HUES6 (cell line): ENCODE measurements at regions not wholly inside any gene's neighbourhood (a gene's known extent, or its start where the extent isn't known, plus 50 kb on each side); places are given as distances from the start of the nearest gene placed in this dataset.
"Not testable (repeated sequence)": the region's sequence is repeated elsewhere in the genome, so short reads cannot be mapped to it uniquely, and the experiment has no call there.

ENCODE experiments used
- H3K27ac ChIP-seq: 2 replicates; pipeline ENCODE4 v1.7.0; 2013; ENCODE audit warnings: low read depth, mild to moderate bottlenecking, low read length, inconsistent platforms
- H3K27me3 ChIP-seq: 2 replicates; pipeline ENCODE4 v1.6.1; 2013; ENCODE audit warnings: low read length; ENCODE audit not compliant: control insufficient read depth, insufficient read depth
- H3K36me3 ChIP-seq: 2 replicates; pipeline ENCODE4 v1.6.1; 2013; ENCODE audit warnings: low read length; ENCODE audit not compliant: control insufficient read depth, insufficient read depth
- H3K4me1 ChIP-seq: 2 replicates; pipeline ENCODE4 v1.6.1; 2013; ENCODE audit warnings: low read length; ENCODE audit not compliant: control insufficient read depth, insufficient read depth
- H3K4me3 ChIP-seq: 2 replicates; pipeline ENCODE4 v1.5.1; 2013; ENCODE audit warnings: low read depth, low read length
- H3K9ac ChIP-seq: one replicate; pipeline ENCODE4 v1.6.1; 2013; ENCODE audit warnings: mild to moderate bottlenecking, low read length
- H3K9me3 ChIP-seq: 2 replicates; pipeline ENCODE4 v1.6.1; 2013; ENCODE audit warnings: low read depth, low read length; ENCODE audit not compliant: control insufficient read depth, insufficient read depth

DNA sequence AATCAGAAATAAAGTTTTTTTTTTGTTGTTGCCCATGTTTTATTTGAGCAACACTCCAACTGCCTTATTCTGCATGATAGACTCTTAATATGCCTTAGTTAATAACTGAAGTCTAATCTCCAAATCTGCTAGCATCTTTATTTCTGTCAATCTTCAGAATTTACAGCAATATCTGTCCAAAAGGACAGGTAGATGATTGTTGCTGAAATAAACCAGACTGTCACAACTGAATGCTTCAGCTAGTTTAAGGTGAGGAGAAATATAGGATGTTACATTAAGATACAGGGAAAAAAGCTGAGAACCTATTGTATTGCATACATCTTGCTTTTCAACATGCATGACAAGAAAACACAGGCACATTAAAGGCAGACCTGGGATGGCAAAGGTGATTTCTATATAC lies 204.3 kb downstream of the SLITRK1 start:
- Histone ChIP-seq H3K9ac (no peak overlapping the region), H3K4me1 (no peaks in the 10 kb centered on the region), H3K36me3 (no peaks in the 10 kb centered on the region), H3K9me3 (no peaks in the 10 kb centered on the region), H3K27me3 (no peaks in the 10 kb centered on the region), H3K27ac (no peak overlapping the region), H3K4me3 (no peak overlapping the region)

DNA sequence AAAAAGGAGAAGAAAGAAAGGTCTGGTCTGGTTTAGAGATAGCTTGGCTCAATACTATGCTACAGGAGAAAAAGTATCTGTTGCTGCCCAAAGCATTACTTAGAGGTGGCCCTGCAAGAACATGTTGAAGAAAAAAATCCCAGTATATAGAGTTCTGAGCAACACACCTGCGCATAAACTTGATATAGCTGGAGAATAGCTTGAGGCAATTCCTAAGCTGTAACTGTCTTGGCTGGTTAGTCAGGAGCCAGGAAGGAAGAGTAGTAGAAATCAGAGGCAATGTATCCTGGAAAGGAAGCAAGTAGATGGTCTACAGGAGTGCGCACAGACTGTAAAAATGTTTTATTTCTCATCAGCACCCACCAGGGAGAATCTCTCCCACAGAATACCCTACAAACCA lies 209.7 kb downstream of the SLITRK1 start:
- Histone ChIP-seq H3K27ac (no peak overlapping the region), H3K27me3 (no peaks in the 10 kb centered on the region)

DNA sequence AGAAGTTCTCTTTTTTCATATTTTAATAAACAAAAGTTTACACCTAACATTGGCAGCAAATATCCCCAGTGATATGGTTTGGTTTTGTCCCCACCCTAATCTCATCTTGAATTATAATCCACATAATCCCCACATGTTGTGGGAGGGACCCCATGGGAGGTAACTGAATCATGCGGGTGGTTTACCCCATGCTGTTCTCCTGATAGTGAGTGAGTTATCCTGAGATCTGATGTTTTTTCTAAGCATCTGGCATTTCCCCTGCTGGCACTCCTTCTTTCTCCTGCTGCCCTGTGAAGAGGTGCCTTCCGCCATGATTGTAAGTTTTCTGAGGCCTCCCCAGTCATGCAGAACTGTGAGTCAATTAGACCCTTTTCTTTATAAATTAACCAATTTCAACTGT lies 214.7 kb downstream of the SLITRK1 start:
- Histone ChIP-seq H3K9me3 (0 out of 2 replicates have a peak, but pooled peaks cover 9% of the 10 kb centered on the region), H3K27me3 (no peaks in the 10 kb centered on the region), H3K4me1 (peaks cover 7% of the 10 kb centered on the region; the same call in 1 of the 2 replicates), H3K9ac (no peak overlapping the region), H3K4me3 (no peak overlapping the region), H3K36me3 (no peaks in the 10 kb centered on the region), H3K27ac (no peak overlapping the region)

More for the DNA sequence above, 209.7 kb downstream of the SLITRK1 start:
- Histone ChIP-seq H3K4me1 (no peaks in the 10 kb centered on the region), H3K9me3 (0 out of 2 replicates have a peak, but pooled peaks cover 9% of the 10 kb centered on the region), H3K36me3 (no peaks in the 10 kb centered on the region), H3K4me3 (no peak overlapping the region), H3K9ac (no peak overlapping the region)

DNA sequence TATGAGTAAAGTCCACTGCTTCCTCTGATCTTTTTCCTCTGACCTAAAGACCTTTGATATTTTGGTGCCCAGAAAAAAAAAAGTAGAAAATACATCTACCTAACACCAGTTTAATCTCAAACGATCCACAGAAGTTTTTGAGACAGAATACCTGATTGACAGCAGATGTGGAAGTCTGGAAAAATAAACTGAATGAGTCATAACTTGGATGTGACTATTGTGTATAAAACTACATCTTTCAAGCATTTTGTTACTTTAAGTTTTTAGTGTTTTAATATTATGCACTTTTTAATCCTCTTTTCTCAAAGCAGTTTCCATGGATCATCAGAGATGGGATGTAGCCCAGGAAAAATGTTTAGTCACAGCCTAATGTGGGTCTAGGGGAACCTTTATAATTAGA lies 216.1 kb downstream of the SLITRK1 start:
- Histone ChIP-seq H3K9ac (no peak overlapping the region), H3K27ac (no peak overlapping the region), H3K4me3 (no peak overlapping the region), H3K27me3 (no peaks in the 10 kb centered on the region), H3K9me3 (0 out of 2 replicates have a peak, but pooled peaks cover 9% of the 10 kb centered on the region), H3K4me1 (peaks cover 7% of the 10 kb centered on the region; the same call in 1 of the 2 replicates), H3K36me3 (no peaks in the 10 kb centered on the region)

DNA sequence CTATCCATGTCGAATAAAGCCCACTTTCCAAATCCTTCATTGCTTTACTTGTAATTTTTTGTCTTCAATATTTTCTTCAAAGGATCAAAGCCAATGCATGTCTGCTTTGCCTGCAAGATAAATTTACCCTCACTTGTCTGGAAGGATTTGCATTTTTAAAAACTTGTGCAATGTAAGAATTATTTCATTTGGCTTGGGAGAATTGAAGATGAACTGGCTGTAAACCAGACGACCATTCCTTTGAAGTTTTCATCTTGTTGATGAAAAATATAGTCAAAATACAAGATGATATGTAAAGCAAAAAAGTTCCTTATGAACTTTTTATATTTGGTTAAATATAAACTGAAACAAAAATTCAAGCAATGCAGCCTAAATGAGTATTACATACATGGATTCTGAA lies 225.0 kb downstream of the SLITRK1 start:
- no peaks in the 10 kb centered on the region for H3K4me1 ChIP-seq

DNA sequence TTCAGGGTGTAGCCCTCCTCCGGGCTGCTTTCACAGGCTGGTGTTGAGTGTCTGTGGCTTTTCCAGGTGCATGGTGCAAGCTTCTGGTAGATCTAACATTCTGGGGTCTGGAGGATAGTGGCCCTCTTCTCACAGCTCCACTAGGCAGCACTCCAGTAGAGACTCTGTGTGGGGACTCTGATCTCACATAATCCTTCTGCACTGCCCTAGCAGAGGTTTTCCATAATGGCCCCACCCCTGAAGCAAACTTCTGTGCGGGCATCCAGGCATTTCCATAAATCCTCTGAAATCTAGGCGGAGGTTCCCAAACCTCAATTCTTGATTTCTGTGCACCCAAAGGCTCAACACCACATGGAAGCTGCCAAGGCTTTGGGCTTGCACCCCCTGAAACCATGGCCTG lies 239.7 kb downstream of the SLITRK1 start:
- not testable (repeated sequence) for H3K36me3 ChIP-seq, H3K4me1 ChIP-seq, H3K9ac ChIP-seq, H3K9me3 ChIP-seq, H3K27ac ChIP-seq, H3K27me3 ChIP-seq, H3K4me3 ChIP-seq

More for the DNA sequence above, 225.0 kb downstream of the SLITRK1 start:
- H3K27ac ChIP-seq, result no peak overlapping the region
- H3K4me3 ChIP-seq, result no peak overlapping the region
- no peaks in the 10 kb centered on the region for H3K9me3 ChIP-seq
- no peak overlapping the region for H3K9ac ChIP-seq
- no peaks in the 10 kb centered on the region for H3K27me3 ChIP-seq
- no peaks in the 10 kb centered on the region for H3K36me3 ChIP-seq

DNA sequence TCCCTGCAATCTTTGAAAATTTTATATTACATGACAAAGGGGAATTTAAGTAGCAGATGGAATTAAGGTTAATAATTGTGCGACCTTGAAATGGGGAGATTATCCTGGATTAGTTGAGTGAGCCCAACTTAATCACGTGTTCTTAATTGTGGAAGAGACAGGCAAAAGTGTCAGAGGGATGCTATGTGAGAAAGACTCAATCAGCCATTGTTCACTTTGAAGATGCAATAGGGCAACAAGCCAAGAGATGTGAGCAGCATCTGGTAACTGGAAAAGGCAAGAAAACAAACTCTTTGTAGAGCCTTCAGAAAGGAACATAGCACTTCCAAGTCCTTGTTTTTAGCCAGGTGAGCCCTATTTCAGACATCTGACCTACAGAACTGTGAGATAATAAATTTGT lies 247.7 kb downstream of the SLITRK1 start:
- H3K36me3 ChIP-seq, result no peaks in the 10 kb centered on the region
- no peak overlapping the region for H3K9ac ChIP-seq
- no peaks in the 10 kb centered on the region for H3K9me3 ChIP-seq
- H3K4me1 ChIP-seq, result no peaks in the 10 kb centered on the region
- no peaks in the 10 kb centered on the region for H3K27me3 ChIP-seq
- no peak overlapping the region for H3K4me3 ChIP-seq
- H3K27ac ChIP-seq, result no peak overlapping the region

DNA sequence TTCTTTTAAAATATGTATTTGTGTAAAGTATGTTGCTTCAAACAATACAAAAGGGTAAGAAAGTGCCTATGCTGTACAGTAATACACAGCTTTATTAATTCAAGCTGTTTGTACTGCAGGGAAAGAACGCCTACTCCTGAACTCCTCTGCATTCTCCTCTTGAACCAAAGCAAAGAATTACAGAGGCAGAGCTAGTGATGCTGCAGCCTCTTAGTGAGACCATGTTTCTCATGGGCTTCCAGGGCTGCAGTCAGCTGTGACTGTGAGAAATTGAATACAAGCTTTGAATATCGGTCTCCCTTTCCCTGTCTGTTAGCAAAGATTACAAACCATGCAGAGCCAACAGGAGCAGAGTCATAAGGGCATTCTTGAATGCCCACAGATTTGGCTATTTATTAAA lies 248.5 kb downstream of the SLITRK1 start:
- no peak overlapping the region for H3K4me3 ChIP-seq
- no peaks in the 10 kb centered on the region for H3K27me3 ChIP-seq

DNA sequence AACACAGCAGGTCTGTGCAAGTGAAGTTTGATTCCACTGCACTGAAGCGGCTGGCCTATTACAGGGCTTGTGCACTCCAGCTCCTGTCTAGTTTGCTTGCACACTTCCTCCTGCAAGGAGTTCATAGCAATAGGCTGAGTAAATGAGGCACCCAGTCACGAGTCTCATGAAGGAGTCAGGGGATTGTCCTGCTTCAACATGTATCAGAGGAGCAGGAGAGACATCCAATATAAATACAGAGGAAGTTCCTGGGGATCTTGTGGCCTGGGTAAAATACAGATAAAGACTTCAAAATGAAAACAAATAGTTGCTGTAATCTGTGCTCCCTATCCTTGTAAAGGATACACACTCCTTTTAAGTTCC lies 259.9 kb downstream of the SLITRK1 start:
- Histone ChIP-seq H3K27me3 (no peaks in the 10 kb centered on the region), H3K4me3 (no peak overlapping the region), H3K9ac (no peak overlapping the region), H3K9me3 (no peaks in the 10 kb centered on the region), H3K4me1 (no peaks in the 10 kb centered on the region), H3K27ac (no peak overlapping the region), H3K36me3 (no peaks in the 10 kb centered on the region)

More for the DNA sequence above, 248.5 kb downstream of the SLITRK1 start:
- no peak overlapping the region for H3K27ac ChIP-seq
- H3K9me3 ChIP-seq, result no peaks in the 10 kb centered on the region
- no peak overlapping the region for H3K9ac ChIP-seq
- H3K4me1 ChIP-seq, result no peaks in the 10 kb centered on the region
- no peaks in the 10 kb centered on the region for H3K36me3 ChIP-seq

DNA sequence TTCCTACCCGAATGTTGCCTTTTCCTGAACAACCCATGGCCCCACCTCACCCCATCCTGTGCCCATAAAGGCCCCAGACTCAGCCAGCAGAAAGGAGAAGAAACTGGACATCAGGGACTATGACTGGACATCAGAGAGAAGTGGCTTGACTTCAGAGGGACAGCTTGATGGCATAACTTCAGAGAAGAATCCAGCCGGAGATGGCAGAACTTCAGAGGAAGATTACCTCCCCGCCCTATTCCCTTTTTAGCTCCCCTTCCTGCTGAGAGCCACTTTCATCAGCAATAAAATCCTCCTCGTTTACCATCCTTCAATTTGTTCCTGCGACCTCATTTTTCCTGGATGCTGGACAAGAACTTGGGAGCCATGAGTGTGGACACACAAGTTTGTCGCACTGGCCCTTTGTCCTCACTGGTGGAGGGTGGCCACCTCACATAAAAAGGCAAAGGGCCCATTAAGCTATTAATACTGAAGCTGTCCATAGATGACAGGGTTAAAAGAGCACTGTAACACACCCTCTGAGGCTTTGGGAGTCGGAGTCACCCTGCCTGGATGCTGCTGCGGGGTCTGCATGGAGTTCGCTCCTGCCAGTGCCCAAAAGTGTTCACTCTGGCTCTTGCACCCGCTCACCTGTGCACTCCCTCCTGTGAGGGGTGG lies 260.4 kb downstream of the SLITRK1 start:
- H3K4me3 ChIP-seq, result no peak overlapping the region
- no peak overlapping the region for H3K9ac ChIP-seq
- no peaks in the 10 kb centered on the region for H3K4me1 ChIP-seq
- no peaks in the 10 kb centered on the region for H3K36me3 ChIP-seq
- H3K27ac ChIP-seq, result no peak overlapping the region
- H3K9me3 ChIP-seq, result no peaks in the 10 kb centered on the region
- H3K27me3 ChIP-seq, result no peaks in the 10 kb centered on the region

DNA sequence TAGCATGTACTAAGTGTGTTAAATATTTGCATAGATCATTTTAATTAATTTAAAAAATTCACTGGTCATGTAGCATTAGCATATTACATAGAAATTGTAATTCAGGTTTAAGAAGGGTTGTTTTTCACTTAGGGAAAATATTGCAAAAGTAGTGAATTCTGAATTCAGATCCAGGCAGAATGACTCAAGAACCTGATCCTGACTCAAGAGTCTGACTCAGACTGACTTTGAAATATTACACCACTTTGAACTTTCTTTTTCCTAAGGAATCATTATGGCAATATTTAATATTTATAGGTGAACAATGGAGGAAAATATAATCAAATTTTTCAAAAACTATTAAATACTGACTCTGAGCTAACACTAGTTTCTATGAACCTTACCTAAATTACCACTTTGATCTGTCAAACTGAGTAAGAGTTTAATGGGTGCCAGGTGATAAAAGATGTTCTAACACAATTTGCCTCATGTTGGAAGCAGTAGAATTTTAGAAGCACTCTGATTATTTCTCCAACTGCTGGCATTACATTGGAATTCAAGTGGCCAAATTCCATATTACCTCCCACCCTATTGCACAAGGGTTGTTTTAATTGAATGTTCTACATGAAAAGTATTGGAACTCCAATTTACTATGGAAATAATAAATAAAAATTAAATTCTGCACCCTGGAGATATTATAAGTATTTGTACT lies 261.6 kb downstream of the SLITRK1 start:
- no peaks in the 10 kb centered on the region for H3K9me3 ChIP-seq
- H3K9ac ChIP-seq, result no peak overlapping the region
- no peaks in the 10 kb centered on the region for H3K27me3 ChIP-seq
- H3K27ac ChIP-seq, result no peak overlapping the region
- H3K36me3 ChIP-seq, result no peaks in the 10 kb centered on the region
- no peaks in the 10 kb centered on the region for H3K4me1 ChIP-seq
- no peak overlapping the region for H3K4me3 ChIP-seq
